Esophagus muscularis mucosa (tissue), 4 donors: ENCODE measurements at regions not wholly inside any gene's neighbourhood (a gene's known extent, or its start where the extent isn't known, plus 50 kb on each side); places are given as distances from the start of the nearest gene placed in this dataset.
"Not testable (repeated sequence)": the region's sequence is repeated elsewhere in the genome, so short reads cannot be mapped to it uniquely, and the experiment has no call there.

Source experiments
- DNase-seq: peaks from one replicate; pipeline ENCODE4 v3.0.0-alpha.2; 2017; ENCODE audit errors: extremely low spot score
- H3K27ac ChIP-seq, 4 donors: fragments of 200-600 bp; sonication (generic); replicated peaks in 1 of 4; 1 replicate in 3 of 4; 2 replicates in 1 of 4; pipeline ENCODE4 v1.5.1; 2016 to 2019; ENCODE audit warnings: mild to moderate bottlenecking in 1 of 4
- H3K27me3 ChIP-seq, 4 donors: fragments of 200-600 bp; sonication (generic); one replicate each; pipeline versions ENCODE4 v1.5.1 to v1.6.0; 2016 to 2019
- H3K36me3 ChIP-seq, 4 donors: fragments of 200-600 bp; sonication (generic); one replicate each; pipeline ENCODE4 v1.5.1; 2016 to 2019
- H3K4me1 ChIP-seq, 4 donors: fragments of 200-600 bp; sonication (generic); one replicate each; pipeline ENCODE4 v1.5.1; 2016 to 2019
- H3K4me3 ChIP-seq, 4 donors: fragments of 200-600 bp; sonication (generic); 1 replicate in 2 of 4; 2 replicates in 2 of 4; pipeline ENCODE4 v1.5.1; 2016 to 2019; ENCODE audit warnings: mild to moderate bottlenecking in 4 of 4, moderate library complexity in 1 of 4
- H3K9me3 ChIP-seq, 4 donors: fragments of 200-600 bp; sonication (generic); 1 replicate in 3 of 4; 2 replicates in 1 of 4; pipeline ENCODE4 v1.5.1; 2016 to 2019
- EP300 ChIP-seq: sonication (generic); formaldehyde crosslinking; IDR thresholded peaks from one replicate; pipeline ENCODE4 v1.6.1; 2017; ENCODE audit warnings: antibody characterized with exemption
- POLR2A ChIP-seq: fragments of 450-650 bp; IDR thresholded peaks from one replicate; pipeline ENCODE4 v1.6.1; 2017; ENCODE audit warnings: antibody characterized with exemption, moderate library complexity, mild to moderate bottlenecking, low read depth
- POLR2AphosphoS5 ChIP-seq, 2 donors: sonication (generic); formaldehyde crosslinking; IDR thresholded peaks; one replicate each; pipeline ENCODE4 v1.6.1; 2017; ENCODE audit warnings: antibody characterized with exemption in 2 of 2
- WGBS: methylation state at CpG from one replicate; pipeline ENCODE4 v1.1.5; 2018; 5-methylcytosine and 5-hydroxymethylcytosine counted together
- intact Hi-C: fragments of 100-400 bp; cut with DNase I; formaldehyde crosslinking; loops from one replicate; pipeline ENCODE4 v1.15.1; 2023
- TF ChIP-seq, protein P1 (sequence below), 3 experiments: fragments of 200-600 bp in 2 of 3; fragments of 450-650 bp in 1 of 3; sonication (generic) in 2 of 3; IDR thresholded peaks; one replicate each; pipeline ENCODE4 v1.5.1; 2017 to 2019; ENCODE audit warnings: antibody characterized with exemption in 3 of 3, mild to moderate bottlenecking in 2 of 3, moderate library complexity in 1 of 3

DNA sequence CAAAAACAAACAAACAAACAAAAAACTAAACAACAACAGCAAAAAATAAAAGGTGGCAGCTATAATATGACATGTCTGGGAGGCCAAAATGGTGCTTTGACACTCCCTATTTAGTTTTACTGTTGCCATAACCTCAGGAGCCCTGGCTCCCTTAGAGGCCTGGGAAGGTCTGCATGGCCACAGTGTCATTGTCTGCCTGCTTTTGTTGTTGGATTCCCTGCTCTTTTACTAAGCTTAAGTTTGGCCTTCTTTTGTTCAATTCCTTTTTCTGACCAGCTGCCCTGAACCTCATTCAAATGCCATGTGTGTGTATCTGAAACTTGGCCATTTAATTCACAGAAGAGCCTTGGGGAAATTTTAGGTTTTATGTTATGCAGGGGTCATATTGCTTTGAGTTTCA lies 458.2 kb downstream of the TMEM232 start:
- no peaks in the 10 kb centered on the region for H3K9me3 ChIP-seq
- no peaks in the 10 kb centered on the region for H3K4me1 ChIP-seq
- intact Hi-C loops: no loop called here
- no peak for DNase-seq
- H3K27me3 ChIP-seq: no peaks in the 10 kb centered on the region
- no peaks in the 10 kb centered on the region for H3K36me3 ChIP-seq
- TF ChIP-seq POLR2A (no peak), POLR2AphosphoS5 (IDR thresholded peaks at IDR 0.05) (no peak), EP300 (no peak)
- TF ChIP-seq, protein P1, sequence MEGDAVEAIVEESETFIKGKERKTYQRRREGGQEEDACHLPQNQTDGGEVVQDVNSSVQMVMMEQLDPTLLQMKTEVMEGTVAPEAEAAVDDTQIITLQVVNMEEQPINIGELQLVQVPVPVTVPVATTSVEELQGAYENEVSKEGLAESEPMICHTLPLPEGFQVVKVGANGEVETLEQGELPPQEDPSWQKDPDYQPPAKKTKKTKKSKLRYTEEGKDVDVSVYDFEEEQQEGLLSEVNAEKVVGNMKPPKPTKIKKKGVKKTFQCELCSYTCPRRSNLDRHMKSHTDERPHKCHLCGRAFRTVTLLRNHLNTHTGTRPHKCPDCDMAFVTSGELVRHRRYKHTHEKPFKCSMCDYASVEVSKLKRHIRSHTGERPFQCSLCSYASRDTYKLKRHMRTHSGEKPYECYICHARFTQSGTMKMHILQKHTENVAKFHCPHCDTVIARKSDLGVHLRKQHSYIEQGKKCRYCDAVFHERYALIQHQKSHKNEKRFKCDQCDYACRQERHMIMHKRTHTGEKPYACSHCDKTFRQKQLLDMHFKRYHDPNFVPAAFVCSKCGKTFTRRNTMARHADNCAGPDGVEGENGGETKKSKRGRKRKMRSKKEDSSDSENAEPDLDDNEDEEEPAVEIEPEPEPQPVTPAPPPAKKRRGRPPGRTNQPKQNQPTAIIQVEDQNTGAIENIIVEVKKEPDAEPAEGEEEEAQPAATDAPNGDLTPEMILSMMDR (IDR thresholded peaks at IDR 0.05): no peak
- no peak overlapping the region for H3K4me3 ChIP-seq
- no peak overlapping the region for H3K27ac ChIP-seq

DNA sequence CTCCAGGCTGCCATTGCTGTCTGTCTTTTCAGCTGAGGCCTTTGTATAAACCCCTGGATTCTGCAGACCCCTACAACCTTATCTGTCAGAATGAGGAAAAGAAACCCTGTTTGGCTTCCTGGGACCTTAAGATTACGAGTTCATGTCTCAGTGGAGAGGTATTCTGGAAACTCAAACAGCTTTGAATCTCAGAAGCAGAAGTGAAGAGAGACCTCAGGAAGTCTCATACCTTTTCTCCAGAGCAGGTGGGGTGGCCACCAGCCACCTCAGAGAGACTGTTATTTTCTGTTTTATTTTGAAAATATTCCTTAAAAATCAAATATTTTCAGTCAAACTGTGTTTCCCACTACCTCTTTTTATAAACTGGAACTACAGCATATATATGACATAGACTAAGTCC lies 457.5 kb downstream of the TMEM232 start:
- TF ChIP-seq EP300 (no peak), POLR2A (no peak), POLR2AphosphoS5 (IDR thresholded peaks at IDR 0.05) (no peak)
- TF ChIP-seq, protein P1 (IDR thresholded peaks at IDR 0.05): no peak
- H3K27me3 ChIP-seq: no peaks in the 10 kb centered on the region
- intact Hi-C loops: no loop called here
- H3K36me3 ChIP-seq: no peaks in the 10 kb centered on the region
- no peak for DNase-seq
- H3K4me3 ChIP-seq: no peak overlapping the region
- no peaks in the 10 kb centered on the region for H3K4me1 ChIP-seq
- H3K9me3 ChIP-seq: no peaks in the 10 kb centered on the region
- WGBS: 62% methylated on average over 1 of the region's 1 CpG
- no peak overlapping the region for H3K27ac ChIP-seq

GRCh38 chr5:110269478-110270142 lies 456.9 kb downstream of the TMEM232 start:
- Histone ChIP-seq H3K9me3 (no peaks in the 10 kb centered on the region), H3K4me3 (no peak overlapping the region), H3K4me1 (no peaks in the 10 kb centered on the region), H3K27ac (no peak overlapping the region), H3K36me3 (no peaks in the 10 kb centered on the region), H3K27me3 (no peaks in the 10 kb centered on the region)
- intact Hi-C loops: no loop called here
- 76% methylated on average over 3 of the region's 3 CpGs for WGBS
- no peak for TF ChIP-seq POLR2AphosphoS5 (IDR thresholded peaks at IDR 0.05)
- TF ChIP-seq POLR2A: no peak
- TF ChIP-seq EP300: no peak
- TF ChIP-seq, protein P1 (IDR thresholded peaks at IDR 0.05): no peak
- DNase-seq: no peak

DNA sequence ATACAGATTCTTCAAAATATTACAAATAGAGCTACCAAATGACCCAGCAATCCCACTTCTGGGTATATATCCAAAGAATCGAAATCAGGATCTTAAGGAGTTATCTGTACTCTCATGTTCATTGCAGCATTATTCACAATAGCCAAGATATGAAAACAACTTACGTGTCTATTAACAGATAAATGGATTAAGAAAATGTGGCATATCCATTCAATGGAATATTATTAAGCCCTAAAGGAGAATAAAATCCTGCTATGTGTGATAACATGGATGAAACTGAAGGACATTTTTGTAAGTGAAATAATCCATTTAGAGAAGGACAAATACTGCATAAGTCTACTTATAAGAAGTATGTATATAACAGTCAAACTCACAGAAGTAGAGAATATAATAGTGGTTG lies 450.6 kb downstream of the TMEM232 start:
- H3K27me3 ChIP-seq: no peaks in the 10 kb centered on the region
- no peak for TF ChIP-seq EP300
- no peak for TF ChIP-seq POLR2AphosphoS5 (IDR thresholded peaks at IDR 0.05)
- no peak for TF ChIP-seq POLR2A
- TF ChIP-seq, protein P1 (IDR thresholded peaks at IDR 0.05): no peak
- no peaks in the 10 kb centered on the region for H3K36me3 ChIP-seq
- intact Hi-C loops: no loop called here
- no peak for DNase-seq
- no peak overlapping the region for H3K27ac ChIP-seq
- peaks cover 0 to 14% (median 4%) of the 10 kb centered on the region in 4 donors for H3K9me3 ChIP-seq
- H3K4me3 ChIP-seq: no peak overlapping the region
- no peaks in the 10 kb centered on the region for H3K4me1 ChIP-seq
- WGBS: 94% methylated on average over 2 of the region's 2 CpGs

GRCh38 chr5:110278449-110278848 lies 448.0 kb downstream of the TMEM232 start:
- DNase-seq, H3K4me3 ChIP-seq, H3K27ac ChIP-seq, H3K27me3 ChIP-seq, H3K36me3 ChIP-seq, H3K4me1 ChIP-seq, intact Hi-C loops: not testable (repeated sequence)
- H3K9me3 ChIP-seq: peaks cover 0 to 17% (median 7%) of the 10 kb centered on the region in 4 donors
- WGBS: 89% methylated on average over 1 of the region's 1 CpG

GRCh38 chr5:110284121-110284520 lies 442.4 kb downstream of the TMEM232 start:
- H3K4me1 ChIP-seq, H3K27me3 ChIP-seq, DNase-seq, intact Hi-C loops, H3K4me3 ChIP-seq, H3K27ac ChIP-seq, H3K36me3 ChIP-seq: not testable (repeated sequence)
- WGBS: 92% methylated on average over 3 of the region's 8 CpGs
- H3K9me3 ChIP-seq: peaks cover 0 to 17% (median 7%) of the 10 kb centered on the region in 4 donors
